GM19238 (cell line): ENCODE measurements at regions not wholly inside any gene's neighbourhood (a gene's known extent, or its start where the extent isn't known, plus 50 kb on each side); places are given as distances from the start of the nearest gene placed in this dataset.
"Not testable (repeated sequence)": the region's sequence is repeated elsewhere in the genome, so short reads cannot be mapped to it uniquely, and the experiment has no call there.

Experiments used
- DNase-seq: peaks from one replicate; pipeline ENCODE4 v3.0.0; 2011; ENCODE audit warnings: low spot score; ENCODE audit not compliant: insufficient read length

GRCh38 chr15:62320259-62320658 is 155.2 kb upstream of the C2CD4B start:
- DNase-seq, result no peak

GRCh38 chr15:62323353-62323890 is 158.3 kb upstream of the C2CD4B start:
- DNase-seq, result no peak

- no peak for DNase-seq
Measured at GRCh38 chr15:62324382-62324781, 159.3 kb upstream of the C2CD4B start.

- no peak for DNase-seq
Measured at GRCh38 chr15:62325597-62325996, 160.5 kb upstream of the C2CD4B start.

DNA sequence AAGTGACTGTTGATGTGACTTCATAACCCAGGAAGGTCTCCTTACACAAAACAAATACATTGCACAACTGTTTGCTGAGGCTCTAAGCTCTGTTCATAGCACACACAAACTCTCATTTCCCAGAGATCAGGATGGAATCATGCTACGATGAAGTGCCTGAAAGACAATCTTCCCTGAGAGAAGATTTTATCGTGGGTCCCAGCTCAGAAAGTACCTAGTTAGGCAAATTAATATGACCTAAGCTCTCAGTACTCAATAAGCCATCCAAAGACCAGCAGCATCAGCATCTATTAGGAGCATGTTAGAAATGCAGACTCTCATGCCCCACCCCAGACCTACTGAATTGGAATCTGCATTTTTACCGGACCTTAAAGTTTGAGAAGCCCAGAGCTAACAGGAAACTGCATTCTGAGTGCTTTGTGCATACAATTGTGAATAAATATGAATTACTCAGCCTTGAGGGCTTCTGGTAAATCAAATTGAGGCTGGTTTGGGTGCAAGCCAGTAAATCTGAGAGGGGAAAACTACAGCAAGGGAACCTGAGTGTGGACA is 161.5 kb upstream of the C2CD4B start:
- no peak for DNase-seq

DNA sequence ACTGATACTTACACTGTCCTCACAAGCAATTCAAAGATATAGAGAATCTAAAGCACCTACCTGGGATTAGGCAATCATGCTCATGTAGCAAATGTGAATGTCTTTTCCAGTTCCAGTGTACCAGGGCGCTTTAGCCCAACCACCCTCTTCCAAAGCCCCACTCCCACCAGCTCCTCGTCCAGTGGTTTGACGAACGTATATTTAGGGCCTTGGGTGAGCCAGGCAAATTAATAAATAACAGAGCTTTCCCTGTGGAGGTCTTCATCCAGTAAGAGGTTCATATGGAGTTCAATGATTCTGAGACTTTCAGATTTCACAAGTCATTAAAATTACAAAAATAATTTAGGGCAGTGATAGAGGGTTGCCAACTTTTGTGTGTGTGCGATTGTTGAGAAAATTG is 162.3 kb upstream of the C2CD4B start:
- no peak for DNase-seq

DNA sequence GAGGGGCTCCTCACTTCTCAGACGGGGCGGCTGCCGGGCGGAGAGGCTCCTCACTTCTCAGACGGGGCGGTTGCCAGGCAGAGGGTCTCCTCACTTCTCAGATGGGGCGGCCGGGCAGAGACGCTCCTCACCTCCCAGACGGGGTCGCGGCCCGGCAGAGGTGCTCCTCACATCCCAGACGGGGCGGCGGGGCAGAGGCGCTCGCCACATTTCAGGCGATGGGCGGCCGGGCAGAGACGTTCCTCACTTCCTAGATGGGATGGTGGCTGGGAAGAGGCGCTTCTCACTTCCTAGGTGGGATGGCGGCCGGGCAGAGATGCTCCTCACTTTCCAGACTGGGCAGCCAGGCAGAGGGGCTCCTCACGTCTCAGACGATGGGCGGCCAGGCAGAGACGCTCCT is 167.4 kb upstream of the C2CD4B start:
- DNase-seq, result not testable (repeated sequence)

DNA sequence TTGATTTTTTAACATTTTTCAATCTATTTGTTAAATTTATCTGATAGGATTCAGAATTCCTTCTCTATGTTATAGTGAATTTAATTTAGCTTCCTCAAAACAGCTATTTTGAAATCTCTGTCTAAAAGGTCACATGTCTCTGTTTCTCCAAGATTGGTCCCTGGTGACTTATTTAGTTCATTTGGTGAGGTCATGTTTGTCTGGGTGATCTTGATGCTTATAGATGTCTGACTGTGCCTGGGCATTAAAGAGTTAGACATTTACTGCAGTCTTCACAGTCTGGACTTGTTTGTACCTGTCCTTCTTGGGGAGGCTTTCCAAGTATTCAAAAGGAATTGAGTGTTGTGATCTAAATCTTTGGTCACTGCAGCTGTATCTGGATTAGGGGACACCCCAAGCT is 169.5 kb upstream of the C2CD4B start:
- no peak for DNase-seq

DNA sequence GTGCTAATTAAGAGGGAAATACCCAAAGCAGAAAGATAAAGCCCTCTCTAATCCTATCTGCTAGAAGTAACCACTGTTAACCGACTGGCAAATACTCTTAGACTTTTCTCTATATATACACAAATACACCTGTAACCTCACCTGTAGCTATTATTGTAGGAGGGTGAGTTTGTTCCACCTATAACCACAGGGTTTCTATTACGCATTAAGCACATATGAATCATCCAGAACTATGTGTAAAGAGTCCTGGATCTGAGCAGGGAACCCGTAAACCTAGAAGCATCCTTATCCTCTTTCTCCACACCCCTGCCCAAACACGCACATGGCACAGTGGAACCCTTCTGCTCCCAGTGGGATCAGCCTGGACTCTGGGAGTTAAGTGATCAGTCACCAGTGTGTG is 172.8 kb upstream of the C2CD4B start:
- DNase-seq, result no peak

GRCh38 chr15:62338497-62338896 is 173.4 kb upstream of the C2CD4B start:
- DNase-seq, result no peak

- no peak for DNase-seq
Measured at GRCh38 chr15:62342959-62343358, 177.9 kb upstream of the C2CD4B start.

DNA sequence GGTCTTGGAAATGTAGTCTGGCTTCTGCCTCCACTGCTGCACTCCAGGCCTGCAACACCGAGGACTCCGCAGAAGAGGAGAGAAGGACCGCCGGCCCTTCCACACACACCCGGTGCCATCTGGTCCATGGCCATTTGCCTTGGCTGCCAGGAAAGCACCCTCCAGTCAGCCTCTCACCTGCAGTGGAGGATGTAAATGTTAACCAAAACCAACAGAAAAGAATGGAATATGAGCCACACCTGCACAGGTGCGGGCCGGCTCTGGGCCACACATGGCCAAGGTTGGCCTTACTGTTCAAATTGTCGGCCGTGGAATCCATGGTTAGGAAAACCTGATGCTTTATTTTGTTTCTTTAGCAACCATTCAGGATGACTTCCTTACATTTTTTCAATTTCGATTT is 178.3 kb upstream of the C2CD4B start:
- DNase-seq, result no peak

GRCh38 chr15:62344806-62345539 is 179.9 kb upstream of the C2CD4B start:
- peak; percentile 34 for DNase-seq

DNA sequence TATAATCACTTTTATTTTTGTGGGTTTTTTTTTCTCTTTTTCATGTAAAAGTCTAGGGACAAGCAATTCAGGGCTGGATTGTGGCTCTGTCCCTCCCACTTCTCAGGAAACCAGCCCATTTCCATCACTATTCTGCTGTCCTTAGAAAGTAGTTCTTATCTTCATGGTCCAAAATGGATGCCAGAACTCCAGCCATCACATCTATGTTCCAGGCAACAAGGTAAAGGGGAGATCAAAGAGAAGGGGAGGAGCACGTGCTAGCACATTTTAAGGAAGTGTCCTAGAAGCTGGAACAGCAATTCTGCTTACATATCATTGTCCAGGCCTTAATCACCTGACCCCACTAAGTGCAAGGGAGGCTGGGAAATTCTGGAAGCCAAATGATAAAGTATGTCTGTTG is 181.1 kb upstream of the C2CD4B start:
- no peak for DNase-seq

- DNase-seq, result no peak
Measured at GRCh38 chr15:62348118-62348517, 183.0 kb upstream of the C2CD4B start.

- no peak for DNase-seq
Measured at GRCh38 chr15:62348623-62349022, 183.5 kb upstream of the C2CD4B start.

- no peak for DNase-seq
Measured at GRCh38 chr15:62352817-62353216, 187.7 kb upstream of the C2CD4B start.

DNA sequence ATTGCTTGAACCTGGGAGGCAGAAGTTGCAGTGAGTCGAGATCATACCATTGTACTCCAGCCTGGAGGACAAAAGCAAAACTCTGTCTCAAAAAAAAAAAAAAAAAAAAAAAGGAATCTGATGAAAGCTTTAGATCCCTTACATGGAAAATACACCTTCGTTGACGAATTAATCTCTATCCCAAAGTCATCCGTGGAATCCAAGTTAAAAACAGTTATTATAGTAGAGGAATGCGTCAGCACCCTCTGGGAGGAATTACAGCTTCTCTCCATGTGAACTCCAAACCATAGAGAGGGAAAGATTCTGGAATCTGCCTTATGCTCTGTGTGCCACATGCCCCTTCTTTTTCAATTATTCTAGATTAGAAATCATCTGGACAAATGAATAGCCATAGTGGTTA is 192.3 kb upstream of the C2CD4B start:
- DNase-seq, result no peak

DNA sequence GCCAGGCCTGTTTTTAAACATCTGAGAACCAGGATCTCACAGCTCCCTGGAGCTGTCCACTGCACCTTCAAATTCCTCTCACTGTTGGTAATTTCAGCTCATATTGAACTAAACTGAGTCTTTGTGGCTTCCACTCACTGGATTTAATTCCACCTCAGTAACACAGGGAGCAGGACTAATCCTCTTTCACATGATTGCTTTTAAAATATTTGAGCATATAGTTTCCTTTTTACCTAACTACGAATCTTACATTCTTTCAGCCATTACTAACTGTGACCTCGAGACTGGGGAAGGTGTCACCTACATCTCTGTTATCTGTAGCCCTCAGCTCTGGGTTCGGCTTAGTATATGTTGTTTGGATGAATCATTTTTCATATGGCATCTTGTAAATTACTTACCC is 194.3 kb upstream of the C2CD4B start:
- DNase-seq, result no peak

DNA sequence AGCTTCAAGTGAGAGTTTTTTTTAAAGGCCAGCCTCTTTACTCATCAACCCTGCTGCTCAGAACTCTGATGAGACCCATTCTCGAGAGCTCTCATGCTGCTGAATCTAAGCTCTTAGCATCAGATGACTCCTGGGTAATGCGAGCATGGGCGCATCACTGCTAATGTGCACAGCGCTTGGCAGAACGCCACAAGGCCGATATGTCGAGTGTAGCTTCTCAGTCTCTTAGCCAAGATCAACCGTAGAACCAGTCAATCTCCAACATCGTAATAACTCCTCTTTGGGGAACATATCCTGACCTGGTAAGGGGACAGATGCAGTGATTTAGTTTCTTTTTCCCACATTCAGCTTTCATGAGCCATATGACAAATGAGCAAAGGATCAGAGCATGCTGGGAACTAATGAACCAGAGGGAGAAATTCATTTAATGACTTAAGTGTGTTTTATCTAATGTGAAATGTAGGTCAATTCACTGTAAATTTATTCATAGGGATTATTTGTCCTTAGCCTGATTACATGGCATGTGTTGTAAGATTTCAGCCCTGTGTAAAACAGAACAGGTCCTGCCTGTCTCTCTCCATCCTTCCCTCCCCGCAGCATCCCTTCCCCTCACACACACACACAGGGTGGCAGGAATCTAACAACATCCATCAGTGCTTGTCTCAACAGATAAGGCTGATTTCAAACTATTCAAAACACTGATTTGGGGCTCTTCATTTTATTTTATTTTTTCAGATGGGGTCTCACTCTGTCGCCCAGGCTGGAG is 195.4 kb upstream of the C2CD4B start:
- no peak for DNase-seq

DNA sequence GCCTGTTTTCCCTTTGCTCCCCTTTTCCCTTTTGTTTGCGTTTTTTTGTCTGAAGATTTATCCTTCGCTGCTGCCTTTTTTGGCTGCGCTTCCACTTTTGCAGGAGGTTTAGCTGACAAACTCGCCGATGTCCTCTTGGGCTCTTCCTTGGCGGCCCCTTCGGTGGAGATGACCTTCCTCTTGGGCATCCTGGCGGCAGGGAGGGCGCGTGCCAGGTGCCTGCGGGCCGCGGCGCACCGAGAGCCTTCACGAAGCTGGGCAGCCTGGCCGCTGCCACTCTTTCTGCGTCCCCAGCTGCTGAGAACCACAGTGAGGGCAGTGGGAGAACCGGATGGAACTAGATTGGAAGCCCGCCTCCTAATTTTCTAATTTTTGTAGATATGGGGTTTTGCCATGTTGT is 197.1 kb upstream of the C2CD4B start:
- DNase-seq, result no peak

DNA sequence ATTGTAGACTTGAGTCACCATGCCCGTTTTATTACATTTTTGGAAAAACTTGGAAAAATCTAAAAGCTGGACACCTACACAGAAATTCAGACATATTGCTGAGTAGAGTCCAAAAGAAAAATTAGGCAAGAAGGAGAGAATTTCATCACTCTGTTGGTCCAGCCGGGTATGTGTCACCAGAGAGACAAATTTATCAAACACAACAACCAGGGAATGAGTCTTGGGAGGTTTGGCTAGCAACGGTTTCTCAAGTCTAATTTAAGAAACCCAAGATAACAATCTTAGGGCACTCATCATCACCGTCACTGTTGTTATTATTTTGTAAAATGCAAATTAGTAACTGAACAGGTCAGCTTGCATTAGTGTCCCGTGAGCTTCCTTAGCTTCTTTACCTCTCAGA is 197.5 kb upstream of the C2CD4B start:
- DNase-seq, result no peak
